GM12865 (cell line): ENCODE measurements at regions not wholly inside any gene's neighbourhood (a gene's known extent, or its start where the extent isn't known, plus 50 kb on each side); places are given as distances from the start of the nearest gene placed in this dataset.

Source experiments
- DNase-seq: peaks from one replicate; pipeline ENCODE4 v3.0.0; 2010; ENCODE audit warnings: low read depth
- H3K4me3 ChIP-seq: 2 replicates; pipeline ENCODE4 v1.5.1; 2011; ENCODE audit warnings: mild to moderate bottlenecking, low read depth, low read length, control low read depth
- TF ChIP-seq, protein P1 (sequence below): IDR thresholded peaks from 2 replicates; pipeline ENCODE4 v1.5.1; 2011; ENCODE audit warnings: low read length, control low read depth, low read depth, inconsistent platforms; ENCODE audit not compliant: insufficient read depth; ENCODE audit errors: missing control alignments

GRCh38 chr7:15914611-15915010 is 228.1 kb upstream of the MEOX2 start:
- TF ChIP-seq, protein P1, sequence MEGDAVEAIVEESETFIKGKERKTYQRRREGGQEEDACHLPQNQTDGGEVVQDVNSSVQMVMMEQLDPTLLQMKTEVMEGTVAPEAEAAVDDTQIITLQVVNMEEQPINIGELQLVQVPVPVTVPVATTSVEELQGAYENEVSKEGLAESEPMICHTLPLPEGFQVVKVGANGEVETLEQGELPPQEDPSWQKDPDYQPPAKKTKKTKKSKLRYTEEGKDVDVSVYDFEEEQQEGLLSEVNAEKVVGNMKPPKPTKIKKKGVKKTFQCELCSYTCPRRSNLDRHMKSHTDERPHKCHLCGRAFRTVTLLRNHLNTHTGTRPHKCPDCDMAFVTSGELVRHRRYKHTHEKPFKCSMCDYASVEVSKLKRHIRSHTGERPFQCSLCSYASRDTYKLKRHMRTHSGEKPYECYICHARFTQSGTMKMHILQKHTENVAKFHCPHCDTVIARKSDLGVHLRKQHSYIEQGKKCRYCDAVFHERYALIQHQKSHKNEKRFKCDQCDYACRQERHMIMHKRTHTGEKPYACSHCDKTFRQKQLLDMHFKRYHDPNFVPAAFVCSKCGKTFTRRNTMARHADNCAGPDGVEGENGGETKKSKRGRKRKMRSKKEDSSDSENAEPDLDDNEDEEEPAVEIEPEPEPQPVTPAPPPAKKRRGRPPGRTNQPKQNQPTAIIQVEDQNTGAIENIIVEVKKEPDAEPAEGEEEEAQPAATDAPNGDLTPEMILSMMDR = no peak
- DNase-seq = no peak
- H3K4me3 ChIP-seq = no peak overlapping the region

DNA sequence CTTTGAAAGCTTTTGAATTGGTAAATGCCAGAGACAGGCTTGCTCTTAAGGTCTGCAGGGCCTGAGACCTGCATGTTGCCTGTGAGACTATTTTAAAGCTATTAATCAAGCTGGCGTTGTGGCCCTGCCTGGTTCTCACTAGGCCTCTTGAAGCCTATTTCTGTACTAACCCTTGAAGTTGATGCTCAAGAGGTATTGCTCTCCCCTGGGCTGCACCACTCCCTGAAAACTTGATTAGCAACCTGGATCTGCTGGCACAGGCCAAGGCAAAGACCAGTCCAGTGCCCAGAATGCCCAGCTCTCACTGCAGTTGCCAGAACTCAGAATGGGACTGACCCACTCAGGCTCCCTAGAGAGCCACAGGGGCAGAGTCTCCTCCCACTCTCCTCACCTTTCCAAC is 220.0 kb upstream of the MEOX2 start:
- TF ChIP-seq, protein P1 = no peak
- H3K4me3 ChIP-seq = no peak overlapping the region
- no peak for DNase-seq

DNA sequence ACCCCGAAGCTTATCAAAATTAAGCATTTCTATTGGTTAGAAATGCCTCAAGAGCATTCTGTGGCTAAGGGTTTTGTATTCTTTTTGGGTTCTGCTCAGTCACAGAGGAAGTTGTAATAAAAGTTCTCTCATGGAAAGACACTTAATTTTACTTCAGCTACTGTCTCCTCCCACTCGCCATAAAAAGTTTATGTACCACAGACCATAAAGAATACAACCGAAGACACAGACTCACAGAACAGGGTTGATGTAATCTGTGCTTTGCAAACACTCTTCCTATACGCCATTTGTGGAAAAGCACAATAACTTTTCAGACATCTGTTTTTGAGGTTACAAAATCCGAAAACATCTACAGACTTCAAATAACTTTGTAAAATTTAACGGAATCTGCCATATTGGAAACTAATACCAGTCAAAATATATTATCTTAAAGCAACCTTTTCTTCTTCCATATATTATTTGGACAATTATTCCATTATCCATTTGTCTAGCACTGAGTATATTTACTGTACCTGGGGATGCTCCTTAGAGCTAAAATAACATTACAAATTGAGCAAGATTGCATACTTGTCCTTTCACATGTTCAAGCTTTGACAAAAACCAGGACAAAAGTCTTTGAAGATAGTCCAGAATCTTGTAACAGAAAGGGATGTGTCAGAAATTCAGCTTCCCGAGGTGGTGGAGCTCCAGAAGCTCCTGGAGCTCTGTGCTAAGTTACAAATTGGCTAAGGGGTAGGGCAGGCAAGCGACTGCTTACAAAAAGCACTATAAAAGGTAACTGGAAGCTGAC is 219.0 kb upstream of the MEOX2 start:
- TF ChIP-seq, protein P1 = no peak
- no peak for DNase-seq
- no peak overlapping the region for H3K4me3 ChIP-seq

GRCh38 chr7:15891151-15891881 is 204.8 kb upstream of the MEOX2 start:
- TF ChIP-seq, protein P1 = no peak
- no peak for DNase-seq
- H3K4me3 ChIP-seq = no peak overlapping the region

GRCh38 chr7:15889507-15889906 is 203.0 kb upstream of the MEOX2 start:
- TF ChIP-seq, protein P1 = no peak
- no peak for DNase-seq
- no peak overlapping the region for H3K4me3 ChIP-seq

DNA sequence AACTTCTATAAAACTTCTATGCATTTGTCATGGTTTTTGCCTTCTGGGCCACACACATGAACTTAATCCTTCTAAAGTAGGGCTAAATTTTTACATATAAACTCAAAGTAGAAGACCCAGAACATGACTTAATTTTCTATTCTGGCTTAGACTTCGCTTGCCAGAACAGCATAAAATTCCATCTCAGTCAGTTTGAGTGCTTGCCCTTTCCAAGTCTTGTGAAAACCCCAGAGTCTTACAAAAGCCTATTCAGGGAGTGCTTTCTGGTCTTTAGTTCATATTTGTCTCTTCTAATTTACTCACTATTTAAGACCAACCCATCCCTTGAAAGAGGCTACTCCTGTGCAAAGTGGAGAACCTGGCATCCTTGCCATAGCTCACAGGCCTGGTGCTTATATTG is 201.6 kb upstream of the MEOX2 start:
- DNase-seq = no peak
- TF ChIP-seq, protein P1 = no peak
- H3K4me3 ChIP-seq = no peak overlapping the region
